GM19455 (cell line): ENCODE measurements at regions not wholly inside any gene's neighbourhood (a gene's known extent, or its start where the extent isn't known, plus 50 kb on each side); places are given as distances from the start of the nearest gene placed in this dataset.

Experiments used
- ATAC-seq: cut with Tn5 transposase; IDR thresholded peaks from one replicate; pipeline ENCODE4 v1.9.1; 2021; ENCODE audit not compliant: unreplicated experiment

- no peak for ATAC-seq
Measured at GRCh38 chr11:127895776-127896175, 691.6 kb downstream of the ETS1 start.

DNA sequence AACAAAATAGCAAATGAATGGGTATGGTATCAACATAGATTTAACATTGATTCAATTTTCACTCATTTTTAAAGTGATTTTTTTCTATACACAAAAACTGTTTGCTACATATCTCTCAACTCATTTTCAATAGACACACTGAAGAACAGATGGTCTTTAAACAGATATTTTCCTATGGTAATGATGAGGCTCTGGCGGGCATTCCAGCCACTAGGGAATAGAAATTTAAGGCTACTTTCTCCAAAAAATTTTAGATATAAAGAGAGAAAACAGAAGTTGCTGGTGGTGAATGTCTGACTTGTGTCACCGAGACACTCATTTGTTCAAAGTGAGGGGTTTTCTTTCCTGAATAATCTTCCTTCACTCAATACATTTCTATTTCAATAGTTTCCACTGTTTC, 693.0 kb downstream of the ETS1 start:
- no peak for ATAC-seq

DNA sequence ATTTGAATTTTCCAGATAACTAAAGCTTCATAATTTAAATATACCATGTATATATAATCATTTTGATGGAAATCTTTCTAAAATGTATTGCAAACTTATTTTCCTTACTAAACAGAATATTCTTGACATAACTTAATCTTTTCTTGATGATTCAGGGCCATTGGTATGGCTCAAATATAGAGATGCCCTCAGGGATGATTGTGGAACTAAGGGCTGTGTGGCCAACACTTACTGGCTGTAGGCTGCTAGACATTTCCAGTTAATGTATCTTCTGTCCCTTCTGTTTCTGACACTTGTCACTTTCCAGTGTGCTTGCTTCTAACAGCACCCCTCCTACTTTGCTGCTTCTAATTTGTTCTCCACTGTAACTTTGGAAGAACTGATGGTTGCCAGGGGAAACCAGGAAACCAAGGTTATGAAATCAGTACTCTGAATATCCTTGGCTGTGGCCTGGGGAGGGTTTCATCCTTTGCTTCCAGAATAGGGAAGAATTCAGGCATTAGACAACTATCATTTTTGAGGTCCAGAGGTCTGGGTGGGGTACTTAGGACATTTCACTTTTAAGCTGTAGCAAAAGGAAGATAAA, 697.2 kb downstream of the ETS1 start:
- no peak for ATAC-seq

GRCh38 chr11:127888386-127888785, 699.0 kb downstream of the ETS1 start:
- ATAC-seq, result no peak

GRCh38 chr11:127875131-127875530, 712.2 kb downstream of the ETS1 start:
- ATAC-seq, result no peak

DNA sequence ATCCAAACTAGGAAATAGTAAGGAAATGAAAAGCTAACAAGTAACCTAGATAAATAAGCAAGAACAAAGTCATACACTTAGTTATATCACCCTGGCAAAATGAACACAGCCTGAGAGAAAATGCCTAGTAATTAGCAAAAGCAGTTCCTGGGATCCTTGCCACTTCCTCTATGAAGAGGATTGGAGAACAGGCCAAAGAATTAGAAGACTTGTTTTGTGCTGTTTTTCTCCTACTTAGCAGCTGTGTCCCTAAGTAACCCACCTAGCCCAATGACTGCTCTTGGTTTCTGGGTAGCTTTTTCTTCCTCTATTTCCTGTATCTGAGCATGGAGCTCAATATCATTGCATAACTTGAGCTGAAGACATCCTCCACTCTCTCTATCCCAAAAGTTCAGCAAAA, 713.9 kb downstream of the ETS1 start:
- ATAC-seq, result no peak

DNA sequence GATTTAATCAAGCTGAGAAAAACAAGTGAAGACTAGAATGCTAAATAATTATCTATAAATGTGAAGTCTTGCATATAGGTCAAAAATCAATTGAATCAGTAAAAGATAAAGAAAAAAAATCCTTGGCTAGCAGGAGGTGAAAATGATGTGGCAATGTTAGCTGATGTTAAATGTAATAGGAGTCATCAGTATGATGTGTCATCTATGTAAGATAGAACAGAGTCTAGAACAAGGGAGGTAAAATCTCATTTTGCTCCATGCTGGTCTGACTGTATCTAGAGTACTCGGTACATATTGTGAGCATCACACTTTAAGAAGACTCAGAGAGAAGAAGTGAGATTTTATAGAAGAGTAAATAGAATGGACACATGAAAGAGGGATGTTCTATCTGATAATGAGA, 721.2 kb downstream of the ETS1 start:
- no peak for ATAC-seq

DNA sequence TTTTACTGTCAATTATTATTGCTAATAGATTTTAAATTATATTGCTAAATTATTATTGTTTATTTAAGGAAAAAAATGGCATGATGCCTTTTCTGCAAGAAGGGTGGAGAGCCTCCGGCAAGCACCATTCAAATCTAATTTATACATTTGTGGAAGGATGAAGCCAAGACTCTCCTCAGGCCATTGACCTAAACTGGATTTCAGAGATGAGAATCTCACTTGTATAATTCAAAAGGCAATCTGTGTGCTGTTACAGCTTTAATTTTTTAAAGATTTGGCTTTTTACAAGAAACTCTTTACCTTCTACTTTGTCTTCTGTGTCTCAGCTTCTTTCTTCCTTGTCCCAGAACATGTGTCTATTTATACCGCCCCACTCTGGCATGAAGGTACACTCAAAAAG, 722.5 kb downstream of the ETS1 start:
- no peak for ATAC-seq

- no peak for ATAC-seq
Measured at GRCh38 chr11:127862406-127862805, 725.0 kb downstream of the ETS1 start.

- no peak for ATAC-seq
Measured at GRCh38 chr11:127859941-127860354, 727.4 kb downstream of the ETS1 start.

DNA sequence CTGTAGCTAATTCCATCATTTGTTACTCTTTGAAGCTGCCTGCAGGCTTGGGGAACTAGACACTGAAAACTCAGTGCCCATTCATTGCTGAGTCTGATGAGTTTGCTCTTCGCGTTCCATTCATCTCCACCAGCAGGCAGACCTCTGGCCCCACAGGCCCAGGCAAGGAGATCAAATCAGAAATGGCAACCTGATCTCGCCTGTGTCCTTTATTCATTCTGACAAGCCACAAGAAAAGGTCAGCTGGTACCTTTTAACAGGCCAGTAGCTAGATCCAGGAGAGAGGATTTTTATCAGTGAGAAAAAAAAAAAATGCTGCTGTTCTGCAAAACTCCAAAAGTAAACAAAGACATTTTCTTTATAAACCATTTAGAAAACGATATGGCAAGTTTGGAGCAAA, 742.5 kb downstream of the ETS1 start:
- no peak for ATAC-seq

DNA sequence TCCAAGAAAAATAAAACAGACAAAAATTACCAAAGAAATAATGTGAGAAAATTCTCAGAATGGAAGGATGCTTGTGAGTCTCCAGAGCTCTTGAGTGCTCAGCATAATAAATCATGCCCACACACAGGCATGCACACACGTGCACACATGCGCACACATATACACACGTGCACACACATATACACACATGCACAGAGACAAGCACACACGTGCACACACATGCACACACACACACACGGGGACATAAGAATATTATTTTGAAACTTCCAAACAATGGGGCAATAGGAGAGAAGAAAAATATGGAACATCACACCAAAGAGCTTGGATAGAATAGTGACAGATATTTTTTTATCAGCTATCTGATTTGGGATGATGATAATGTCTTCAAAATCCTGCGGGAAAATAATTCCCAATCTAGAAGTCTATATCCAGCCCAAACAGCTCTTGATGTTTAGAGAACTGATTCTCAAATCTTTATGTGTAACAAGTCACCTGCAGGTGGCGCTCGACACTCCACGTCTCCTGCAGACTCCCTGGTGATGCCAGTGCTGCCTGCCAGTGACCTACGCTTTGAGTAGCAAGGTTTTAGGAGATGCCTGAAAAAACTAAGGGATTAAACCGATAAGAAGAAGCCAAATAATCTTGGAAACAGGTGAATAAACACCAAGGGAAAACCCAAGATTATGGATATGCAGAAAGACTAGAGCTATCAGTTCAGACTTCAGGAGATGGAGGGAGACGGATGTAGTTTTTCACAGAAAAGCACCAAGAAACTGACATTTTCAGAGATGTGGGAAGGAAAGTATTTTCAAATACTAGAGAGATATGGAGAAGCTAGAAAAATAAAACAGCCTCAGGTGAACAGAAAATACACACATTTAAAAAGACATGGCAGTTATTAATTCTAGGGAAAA, 743.6 kb downstream of the ETS1 start:
- ATAC-seq, result peak; percentile 71

DNA sequence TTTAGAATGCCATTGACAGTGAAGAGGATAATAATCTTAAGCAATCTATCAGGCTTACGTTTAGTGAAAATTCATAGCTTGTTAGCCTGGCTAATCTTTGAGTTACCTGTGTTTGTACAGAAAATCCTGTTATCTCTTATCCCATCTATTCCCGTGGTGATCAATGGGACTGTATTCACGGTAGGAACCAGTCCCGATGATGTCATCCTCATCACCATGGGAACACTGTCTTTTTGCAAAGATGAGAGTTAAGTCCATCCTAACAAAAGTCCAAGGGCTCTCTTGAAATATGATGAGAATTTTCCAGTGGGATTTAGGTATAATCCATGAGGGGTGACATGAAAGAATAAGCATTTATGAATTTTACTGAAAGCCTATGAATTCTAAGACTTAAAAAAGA, 762.2 kb downstream of the ETS1 start:
- no peak for ATAC-seq

- no peak for ATAC-seq
Measured at GRCh38 chr11:127818625-127819024, 768.7 kb downstream of the ETS1 start.

- ATAC-seq, result no peak
Measured at GRCh38 chr11:127816962-127817361, 770.4 kb downstream of the ETS1 start.

DNA sequence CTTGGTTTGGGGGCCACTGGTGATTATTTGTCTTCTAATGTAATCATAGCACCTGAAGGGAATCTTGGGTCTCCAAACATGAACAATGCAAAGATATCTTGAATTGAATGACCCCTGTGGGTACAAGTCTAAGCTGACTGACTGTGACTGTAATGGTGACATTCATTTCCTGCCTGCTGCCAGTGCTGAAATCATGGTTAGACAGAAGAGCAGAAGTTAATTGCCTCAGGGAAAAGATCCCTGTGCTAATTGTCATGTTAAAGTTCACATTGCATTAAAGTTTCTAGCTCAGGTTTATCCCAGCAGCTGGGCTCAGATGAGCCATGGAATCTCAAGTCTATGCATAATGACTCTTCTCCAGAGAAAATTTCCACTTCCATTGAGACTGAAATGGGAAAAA, 772.0 kb downstream of the ETS1 start:
- no peak for ATAC-seq

- ATAC-seq, result no peak
Measured at GRCh38 chr11:127806501-127806900, 780.9 kb downstream of the ETS1 start.

GRCh38 chr11:127805771-127806170, 781.6 kb downstream of the ETS1 start:
- ATAC-seq, result no peak

DNA sequence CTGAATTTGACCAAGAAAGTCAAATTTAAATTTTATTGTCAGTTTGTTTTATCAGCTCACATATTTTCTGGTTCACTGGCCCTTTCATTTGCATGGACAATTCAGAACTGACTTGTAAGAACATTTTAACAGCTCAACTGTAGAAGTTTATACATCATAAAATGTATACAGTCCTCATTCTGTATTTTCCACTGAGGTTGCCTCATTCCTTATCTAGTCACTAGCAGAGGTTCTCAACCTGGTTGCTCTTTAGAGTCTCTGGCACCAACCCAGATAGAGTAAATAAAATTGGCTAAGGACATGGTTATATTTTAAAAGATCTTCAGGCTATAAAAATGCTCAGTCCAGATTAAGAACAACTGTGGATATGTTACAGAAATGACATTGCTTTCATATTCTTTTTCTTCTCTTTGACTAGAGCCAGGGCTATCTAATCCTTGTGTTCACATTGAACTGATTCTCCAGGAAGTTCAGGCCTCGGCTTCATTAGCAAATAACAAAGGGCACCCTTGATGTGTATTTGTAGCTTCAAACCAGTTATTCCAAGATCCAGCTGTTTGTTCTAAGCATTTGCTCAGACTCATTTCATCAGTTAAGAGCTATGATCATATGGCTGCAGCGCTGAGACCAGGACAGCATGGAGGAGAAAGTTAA, 782.5 kb downstream of the ETS1 start:
- ATAC-seq, result no peak

DNA sequence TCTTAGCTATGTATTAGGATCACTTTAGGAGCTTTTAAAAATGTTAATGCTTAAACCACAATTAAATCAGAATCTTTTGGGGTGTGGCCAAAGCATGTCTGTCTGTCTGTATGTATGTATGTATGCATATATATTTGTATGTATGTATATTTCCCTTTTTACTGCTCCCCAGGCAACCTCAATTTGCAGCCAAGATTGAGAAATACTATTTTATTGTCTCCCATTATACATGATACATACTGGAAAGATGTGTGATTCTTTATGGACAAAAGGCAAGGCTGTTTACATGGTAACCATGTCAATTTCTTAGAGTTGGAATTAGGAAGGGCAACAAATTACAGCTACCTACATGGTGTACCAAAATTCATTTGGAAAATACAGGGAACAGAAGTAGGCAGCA, 783.6 kb downstream of the ETS1 start:
- no peak for ATAC-seq

DNA sequence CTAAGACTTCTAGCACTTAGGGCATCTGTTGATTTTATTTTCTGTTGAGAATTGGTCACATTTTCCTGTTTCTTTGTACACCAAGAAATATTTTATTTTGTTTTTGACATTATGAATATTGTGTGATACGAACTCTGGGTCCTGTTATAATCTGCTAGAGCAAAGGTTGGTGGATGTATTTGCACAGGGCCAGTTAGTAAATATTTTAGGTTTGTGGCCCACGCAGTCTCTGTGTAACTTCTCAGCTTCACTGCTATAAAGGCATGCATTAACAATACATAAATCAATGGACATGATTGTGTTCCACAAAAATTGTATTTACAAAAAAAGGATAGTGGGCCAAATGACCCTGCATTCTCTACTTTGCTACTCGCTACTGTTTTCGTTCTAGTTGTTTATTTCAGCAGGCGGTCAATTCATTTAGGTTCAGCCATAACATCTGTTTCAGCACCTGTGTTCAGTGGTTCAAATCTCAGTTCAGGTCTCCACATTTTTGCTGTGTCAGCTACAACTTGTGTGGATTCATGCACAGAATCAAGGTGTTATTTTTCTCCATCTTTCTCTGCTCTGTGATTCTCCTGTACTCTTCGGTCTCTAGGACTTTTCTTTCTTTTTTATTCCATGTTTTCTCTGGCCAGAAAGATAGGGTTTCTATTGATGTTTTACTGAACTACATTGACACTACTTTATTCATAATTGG, 786.2 kb downstream of the ETS1 start:
- no peak for ATAC-seq
